IMR-90 (cell line): ENCODE measurements at regions not wholly inside any gene's neighbourhood (a gene's known extent, or its start where the extent isn't known, plus 50 kb on each side); places are given as distances from the start of the nearest gene placed in this dataset.

Source experiments
- CEBPB ChIP-seq: IDR thresholded peaks from 2 replicates; pipeline ENCODE4 v1.6.1; 2012; ENCODE audit warnings: low read depth, low read length, improper control_type of control experiment
- POLR2A ChIP-seq: IDR thresholded peaks from 2 replicates; pipeline ENCODE4 v1.6.1; 2012; ENCODE audit warnings: mild to moderate bottlenecking, low read depth, low read length
- TF ChIP-seq, protein P1 (sequence below): conservative IDR thresholded peaks from 2 replicates; pipeline ENCODE4 v1.5.1; 2012; ENCODE audit warnings: mild to moderate bottlenecking, low read depth, low read length, improper control_type of control experiment

DNA sequence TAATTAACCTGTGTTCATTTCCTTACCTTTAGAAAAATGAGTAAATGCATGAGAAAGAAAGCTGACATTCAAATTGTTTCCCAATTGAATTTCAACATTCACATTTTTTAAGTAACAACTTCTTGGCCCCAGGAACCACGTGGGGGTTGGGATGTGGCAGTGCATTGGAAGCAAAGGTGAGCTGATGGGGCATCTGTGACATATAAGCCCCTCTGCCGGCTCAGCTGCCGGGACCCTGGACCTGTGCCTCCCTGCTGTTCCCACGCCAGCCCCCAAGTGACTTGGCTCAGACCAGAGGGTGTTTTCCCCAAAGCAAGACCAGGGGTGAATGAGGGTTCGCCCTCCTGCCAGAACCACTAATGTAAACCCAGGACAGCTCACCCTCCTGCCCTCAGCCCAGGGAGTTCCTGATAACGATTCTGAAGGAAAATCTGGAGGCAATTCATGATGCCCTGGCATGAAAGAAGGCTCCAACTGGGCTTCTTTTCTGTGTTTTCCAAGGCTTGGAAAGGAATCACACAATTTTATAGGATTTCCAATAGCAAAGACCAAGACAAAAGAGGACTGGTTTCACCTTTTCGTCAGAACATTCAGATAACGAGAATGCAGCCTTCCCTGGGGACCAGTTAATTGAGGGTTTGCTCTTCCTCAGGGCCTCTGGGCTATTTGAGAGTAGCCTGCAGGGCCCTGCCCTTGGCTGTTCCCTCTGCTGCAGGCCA is 193.2 kb upstream of the TWIST2 start:
- TF ChIP-seq CEBPB (no peak), POLR2A (no peak)
- TF ChIP-seq, protein P1, sequence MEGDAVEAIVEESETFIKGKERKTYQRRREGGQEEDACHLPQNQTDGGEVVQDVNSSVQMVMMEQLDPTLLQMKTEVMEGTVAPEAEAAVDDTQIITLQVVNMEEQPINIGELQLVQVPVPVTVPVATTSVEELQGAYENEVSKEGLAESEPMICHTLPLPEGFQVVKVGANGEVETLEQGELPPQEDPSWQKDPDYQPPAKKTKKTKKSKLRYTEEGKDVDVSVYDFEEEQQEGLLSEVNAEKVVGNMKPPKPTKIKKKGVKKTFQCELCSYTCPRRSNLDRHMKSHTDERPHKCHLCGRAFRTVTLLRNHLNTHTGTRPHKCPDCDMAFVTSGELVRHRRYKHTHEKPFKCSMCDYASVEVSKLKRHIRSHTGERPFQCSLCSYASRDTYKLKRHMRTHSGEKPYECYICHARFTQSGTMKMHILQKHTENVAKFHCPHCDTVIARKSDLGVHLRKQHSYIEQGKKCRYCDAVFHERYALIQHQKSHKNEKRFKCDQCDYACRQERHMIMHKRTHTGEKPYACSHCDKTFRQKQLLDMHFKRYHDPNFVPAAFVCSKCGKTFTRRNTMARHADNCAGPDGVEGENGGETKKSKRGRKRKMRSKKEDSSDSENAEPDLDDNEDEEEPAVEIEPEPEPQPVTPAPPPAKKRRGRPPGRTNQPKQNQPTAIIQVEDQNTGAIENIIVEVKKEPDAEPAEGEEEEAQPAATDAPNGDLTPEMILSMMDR, result no peak
